Activated naive CD4-positive, alpha-beta T cell treated with Interleukin-2 at 50 U/mL for 16 hours (primary cell): ENCODE measurements at regions not wholly inside any gene's neighbourhood (a gene's known extent, or its start where the extent isn't known, plus 50 kb on each side); places are given as distances from the start of the nearest gene placed in this dataset.

ENCODE experiments used
- DNase-seq: peaks from one replicate; pipeline ENCODE4 v3.0.0-alpha.2; 2020

- no peak for DNase-seq
Observed at GRCh38 chr1:4972761-4973320, 318.4 kb downstream of the AJAP1 start.

GRCh38 chr1:4971666-4972065 is 317.3 kb downstream of the AJAP1 start:
- DNase-seq = no peak

- no peak for DNase-seq
Observed at GRCh38 chr1:4970532-4970931, 316.1 kb downstream of the AJAP1 start.

DNA sequence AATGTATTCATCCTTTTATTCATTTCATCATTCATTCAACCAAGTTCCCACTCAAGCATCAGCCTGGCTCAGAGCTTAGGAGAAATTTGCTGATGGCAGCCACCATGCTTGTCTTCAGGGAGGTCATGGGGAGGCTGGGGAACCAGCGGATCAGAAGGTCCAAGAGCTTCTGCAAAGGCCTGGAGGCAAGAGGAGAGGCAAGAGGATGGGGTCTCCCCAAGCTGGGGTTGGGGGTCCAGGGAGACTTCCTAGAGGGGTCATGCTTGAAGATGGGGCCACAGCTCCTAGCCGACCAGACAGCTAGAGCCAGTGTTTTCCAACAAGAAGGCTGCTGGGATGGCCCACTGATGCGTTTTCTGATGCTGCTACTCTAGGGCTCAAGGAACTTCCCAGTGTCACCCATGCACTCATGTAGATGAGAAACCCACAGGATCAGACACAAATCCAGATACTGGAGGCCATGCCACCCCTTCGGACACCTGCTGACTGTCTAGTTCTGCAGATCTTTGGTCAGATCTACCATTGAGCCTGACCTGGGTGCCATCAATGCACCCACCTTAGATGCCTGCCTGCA is 315.2 kb downstream of the AJAP1 start:
- DNase-seq = no peak

DNA sequence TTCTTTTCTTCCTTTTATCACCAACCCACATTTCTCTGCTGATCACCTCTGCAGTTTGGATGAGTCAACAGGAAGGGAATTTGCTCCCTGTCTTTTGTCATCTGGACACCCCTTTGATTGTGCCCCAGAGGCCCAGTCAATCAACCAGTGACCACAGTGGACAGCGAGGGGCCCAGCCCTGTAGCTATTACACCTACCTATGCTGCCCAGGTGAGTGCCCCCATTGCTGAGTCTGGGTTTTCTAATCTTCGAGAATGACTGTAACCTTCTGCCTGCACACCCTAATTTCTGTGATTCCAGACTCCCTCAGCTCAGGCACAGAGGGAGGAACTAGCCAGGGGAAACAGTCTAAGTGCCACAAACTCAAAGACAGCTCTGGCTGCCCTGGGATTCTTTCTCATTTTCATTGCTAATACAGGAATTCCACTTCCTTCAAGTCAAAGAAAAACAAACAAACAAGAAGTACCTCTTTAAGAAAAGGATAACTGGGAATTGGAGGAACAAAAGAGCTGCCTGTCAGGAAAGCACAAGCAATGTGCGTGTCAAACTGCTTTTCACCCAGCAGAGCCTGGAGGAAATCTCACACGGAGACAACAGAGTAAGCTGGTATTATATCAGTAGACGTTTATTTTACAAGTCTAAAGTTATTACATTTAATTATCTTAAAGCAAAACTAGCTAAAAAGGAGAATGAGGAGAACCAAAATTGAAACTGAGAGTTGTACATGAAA is 311.1 kb downstream of the AJAP1 start:
- no peak for DNase-seq

DNA sequence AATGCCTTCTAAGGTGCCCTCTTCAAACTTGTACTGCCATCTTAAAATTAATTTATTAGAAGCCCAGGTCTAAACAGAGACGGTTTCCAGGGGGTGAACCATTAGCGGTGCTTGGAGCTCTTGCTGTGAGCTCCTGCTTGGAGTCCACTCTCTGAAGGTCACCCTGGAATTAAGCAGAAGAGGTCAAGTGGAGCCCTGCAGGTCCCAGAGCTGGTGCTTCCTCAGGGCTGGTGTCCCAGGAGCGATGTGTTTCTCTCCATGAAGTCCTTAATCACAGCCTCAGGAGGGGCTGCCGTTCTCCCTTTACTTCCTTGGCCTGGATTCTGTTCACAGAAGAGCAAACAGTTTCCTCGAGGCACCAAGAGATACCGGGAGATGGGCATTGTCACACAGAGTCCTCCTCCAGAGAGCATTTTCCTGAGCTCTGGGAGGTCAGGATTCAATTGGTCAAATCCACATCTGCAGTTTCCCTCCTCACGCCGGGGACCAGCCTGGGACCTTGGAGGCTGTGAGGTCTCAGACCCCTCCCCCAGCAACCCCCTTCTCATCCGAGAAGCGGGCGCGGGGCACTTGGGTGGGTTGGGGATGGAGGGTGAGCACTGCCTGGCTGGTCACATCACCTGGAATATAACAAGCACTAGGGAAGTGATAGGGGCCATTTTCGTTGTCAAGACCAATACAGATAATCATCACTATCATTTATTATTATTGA is 310.4 kb downstream of the AJAP1 start:
- no peak for DNase-seq

DNA sequence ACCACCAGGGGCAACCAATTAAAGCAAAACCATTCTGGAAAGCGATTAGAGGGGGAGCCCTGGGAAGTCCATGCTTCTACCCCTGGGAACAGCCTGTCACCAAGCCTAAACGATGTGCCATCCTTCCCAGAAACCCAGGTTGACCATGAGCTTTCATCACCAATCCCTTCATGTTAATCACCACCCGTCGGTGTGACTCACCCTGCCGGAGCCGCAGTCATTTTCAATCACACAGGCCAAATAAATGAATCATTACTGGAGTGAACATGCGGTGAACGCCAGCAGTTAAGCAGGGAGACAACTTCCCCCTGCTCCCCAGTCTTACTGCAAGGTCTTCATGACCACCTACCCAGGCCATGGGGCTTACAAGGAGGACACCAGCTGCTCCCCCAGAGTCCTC is 308.8 kb downstream of the AJAP1 start:
- DNase-seq = no peak

- DNase-seq = no peak
Observed at GRCh38 chr1:4962836-4963235, 308.4 kb downstream of the AJAP1 start.

DNA sequence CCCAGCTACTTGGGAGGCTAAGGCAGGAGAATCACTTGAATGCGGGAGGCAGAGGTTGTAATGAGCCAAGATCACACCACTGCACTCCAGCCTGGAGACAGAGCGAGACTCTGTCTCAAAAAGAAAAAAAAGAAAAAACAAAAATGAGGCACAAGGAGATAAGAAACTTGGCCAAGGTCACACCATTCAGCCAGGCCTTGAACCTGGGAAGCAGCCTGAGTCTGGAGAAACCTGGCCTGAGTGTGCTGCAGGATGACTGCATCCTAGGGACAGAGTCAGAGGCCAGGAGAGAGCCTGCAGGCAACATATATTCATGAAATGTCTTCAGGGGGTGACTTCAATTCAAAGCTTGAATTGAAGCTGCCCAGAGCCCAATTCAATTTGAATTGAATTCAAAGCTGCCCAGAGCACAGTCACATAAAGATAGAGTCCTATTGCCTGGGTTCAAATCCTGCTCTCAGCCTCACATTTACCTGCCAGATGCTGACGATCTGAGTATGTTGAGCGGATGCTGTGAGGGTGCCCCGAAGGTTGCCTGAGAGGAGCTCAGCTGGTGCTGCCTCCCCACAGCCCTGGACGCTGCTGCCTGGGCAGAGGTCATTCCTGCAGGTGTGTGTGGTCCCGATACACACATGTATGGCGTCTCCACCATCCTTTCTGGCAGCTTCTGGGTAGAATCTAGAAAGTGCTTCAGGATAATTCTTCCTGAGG is 307.7 kb downstream of the AJAP1 start:
- DNase-seq = no peak

GRCh38 chr1:4960782-4961475 is 306.5 kb downstream of the AJAP1 start:
- no peak for DNase-seq

GRCh38 chr1:4960336-4960735 is 305.9 kb downstream of the AJAP1 start:
- DNase-seq = no peak

DNA sequence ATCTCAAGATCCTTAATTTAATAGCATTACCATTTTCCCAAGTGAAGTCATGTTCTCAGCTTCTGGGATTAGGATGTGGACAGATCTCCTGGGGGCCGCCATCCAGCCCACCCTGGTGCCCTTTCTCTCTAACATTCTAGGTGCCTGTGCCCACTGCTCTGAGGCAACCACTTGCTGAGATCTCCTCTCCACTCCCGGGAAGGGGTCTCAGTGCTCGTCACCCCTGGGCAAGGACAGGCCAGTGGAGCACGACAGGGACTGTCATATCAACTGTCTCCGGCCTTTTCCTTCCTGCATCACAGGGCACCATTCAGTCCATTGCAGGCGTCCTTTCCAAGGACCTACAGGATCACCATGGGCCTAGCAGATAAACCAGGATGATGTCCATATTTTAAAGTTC is 304.8 kb downstream of the AJAP1 start:
- no peak for DNase-seq

- DNase-seq = no peak
Observed at GRCh38 chr1:4957027-4957426, 302.6 kb downstream of the AJAP1 start.

GRCh38 chr1:4954392-4954791 is 300.0 kb downstream of the AJAP1 start:
- DNase-seq = no peak

DNA sequence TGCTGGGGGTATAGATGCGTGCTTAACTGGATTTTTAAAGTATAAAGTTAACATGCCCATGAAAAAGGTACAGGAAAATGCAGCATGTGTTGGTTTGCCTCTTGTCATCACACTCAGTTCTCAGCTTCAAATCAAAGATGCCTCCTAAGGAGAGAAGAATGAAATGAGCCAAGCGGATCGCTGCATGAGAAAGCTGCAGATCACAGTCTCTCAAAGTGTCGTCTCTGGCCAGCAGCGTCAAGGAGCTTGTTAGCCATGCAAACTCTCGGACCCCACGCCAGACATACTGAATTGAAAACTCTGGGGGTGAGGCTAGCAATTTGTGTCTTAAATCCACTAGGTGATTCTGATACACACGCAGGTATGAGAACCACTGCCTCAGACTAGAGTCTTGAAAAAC is 297.2 kb downstream of the AJAP1 start:
- DNase-seq = no peak

- DNase-seq = no peak
Observed at GRCh38 chr1:4946343-4946742, 291.9 kb downstream of the AJAP1 start.

DNA sequence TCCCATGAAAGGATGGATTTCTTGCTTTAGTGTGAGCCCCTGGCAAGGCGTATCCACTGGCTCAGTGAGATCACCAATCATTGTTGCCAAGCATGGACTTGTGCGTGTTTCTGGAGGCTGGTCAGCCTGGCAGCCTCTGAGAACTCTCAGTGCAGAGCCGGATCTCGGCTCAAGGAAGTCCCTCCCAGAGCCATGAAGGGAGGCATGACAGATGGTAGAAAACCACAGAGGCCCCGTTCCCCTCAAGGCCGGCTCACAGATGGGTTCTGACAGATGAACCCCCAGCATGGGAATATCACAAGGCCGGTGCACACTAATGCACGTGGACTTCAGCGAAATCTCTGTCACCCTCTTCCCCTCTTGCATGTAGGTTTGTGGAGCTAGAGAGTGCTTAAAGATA is 290.5 kb downstream of the AJAP1 start:
- DNase-seq = no peak

- DNase-seq = no peak
Observed at GRCh38 chr1:4944072-4944471, 289.7 kb downstream of the AJAP1 start.

GRCh38 chr1:4939266-4939665 is 284.9 kb downstream of the AJAP1 start:
- no peak for DNase-seq

DNA sequence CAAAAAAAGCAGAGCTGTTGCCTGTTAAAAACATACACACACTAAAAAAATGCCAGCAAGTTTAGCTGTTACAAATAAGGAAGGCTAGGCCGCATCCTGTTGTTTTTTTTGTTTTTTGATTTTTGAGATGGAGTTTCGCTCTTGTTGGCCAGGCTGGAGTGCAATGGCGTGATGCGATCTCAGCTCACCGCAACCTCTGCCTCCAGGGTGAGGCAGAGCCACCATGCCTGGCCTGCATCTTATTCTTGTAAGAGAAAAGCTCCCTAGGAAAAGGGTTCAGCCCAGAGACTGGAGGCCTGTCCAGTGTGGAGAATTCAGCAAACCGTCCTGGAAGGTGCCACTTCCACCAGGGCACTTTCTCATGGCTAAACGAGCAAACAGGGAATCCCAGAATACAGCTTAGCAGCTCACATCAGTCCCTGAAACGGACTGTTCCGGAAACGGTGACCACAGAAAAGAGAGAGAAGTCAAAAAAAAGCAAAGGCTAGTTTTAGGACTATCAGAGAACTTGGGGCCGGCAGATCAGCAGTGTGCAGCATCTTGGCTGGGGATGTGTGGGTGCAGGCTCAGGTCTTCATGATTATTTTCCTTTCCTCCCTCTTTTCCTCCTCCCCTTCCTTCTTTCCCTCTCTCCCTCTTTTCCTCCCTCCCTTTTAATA is 283.6 kb downstream of the AJAP1 start:
- DNase-seq = no peak

DNA sequence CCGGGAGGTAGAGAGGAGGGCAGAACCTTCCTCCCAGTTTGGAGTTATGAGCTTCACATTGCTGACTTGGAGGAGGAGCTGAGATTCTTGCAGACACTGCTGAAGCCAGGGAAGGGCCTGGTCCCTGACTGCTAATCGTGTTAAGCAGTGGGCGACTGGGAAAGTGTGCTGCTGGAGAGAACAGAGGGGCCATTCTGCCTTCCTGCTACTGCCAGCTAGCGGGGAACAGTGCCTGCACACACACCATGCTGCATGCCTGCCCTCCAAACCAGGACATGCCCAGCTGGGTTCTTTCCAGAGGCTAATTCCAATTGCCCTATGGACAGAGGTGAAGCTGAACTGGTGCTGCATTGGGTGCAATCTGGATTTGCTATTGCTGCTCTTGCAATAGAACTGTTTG is 281.4 kb downstream of the AJAP1 start:
- DNase-seq = no peak

DNA sequence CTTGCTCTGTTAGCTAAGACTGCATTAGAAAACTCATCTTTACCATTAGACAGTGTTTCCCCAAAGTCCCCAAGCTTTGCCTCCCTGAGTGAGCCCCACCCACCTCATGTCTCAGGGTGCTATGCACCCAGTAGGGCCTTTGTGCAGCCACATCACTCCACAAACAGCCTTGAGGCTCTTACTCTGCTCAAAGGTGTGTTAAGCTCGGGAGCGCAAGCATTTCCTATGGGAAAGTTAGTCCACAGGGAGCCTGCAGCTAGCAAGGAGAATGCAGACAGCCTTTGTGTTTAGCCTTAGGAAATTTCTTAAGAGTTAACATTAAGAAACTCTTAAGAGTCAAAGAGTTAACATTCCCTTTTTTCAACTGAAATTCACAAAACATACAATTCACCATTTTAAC is 278.8 kb downstream of the AJAP1 start:
- DNase-seq = no peak
